Stimulated activated naive CD8-positive, alpha-beta T cell treated with anti-CD3 and anti-CD28 coated beads, Interleukin-15, amount 100 ng/mL, for 72 hours (primary cell): ENCODE measurements at regions not wholly inside any gene's neighbourhood (a gene's known extent, or its start where the extent isn't known, plus 50 kb on each side); places are given as distances from the start of the nearest gene placed in this dataset.

ENCODE experiments used
- ATAC-seq: fragments of 150-1000 bp; cut with Tn5 transposase; 2 replicates; pipeline ENCODE4 v1.10.0; 2021; ENCODE audit warnings: mild to moderate bottlenecking, moderate library complexity
- DNase-seq, 2 donors: peaks; one replicate each; pipeline ENCODE4 v3.0.0; 2021 to 2022
- H3K27ac Mint-ChIP-seq, 2 donors: one replicate each; pipeline ENCODE4 v1.8.0; 2022; ENCODE audit warnings: mild to moderate bottlenecking in 2 of 2, mixed read lengths in 2 of 2, moderate library complexity in 2 of 2
- H3K27me3 Mint-ChIP-seq: one replicate; pipeline ENCODE4 v1.8.0; 2022; ENCODE audit warnings: mixed read lengths
- H3K4me1 Mint-ChIP-seq: one replicate; pipeline ENCODE4 v1.8.0; 2022; ENCODE audit warnings: mild to moderate bottlenecking, mixed read lengths
- H3K4me3 Mint-ChIP-seq, 2 donors: one replicate each; pipeline ENCODE4 v1.8.0; 2022; ENCODE audit warnings: mild to moderate bottlenecking in 2 of 2, mixed read lengths in 2 of 2, moderate library complexity in 1 of 2
- H3K9me3 Mint-ChIP-seq, 2 donors: one replicate each; pipeline ENCODE4 v1.8.0; 2022; ENCODE audit warnings: mixed read lengths in 2 of 2

- Mint-ChIP-seq H3K27me3 (no peaks in the 10 kb centered on the region), H3K4me1 (no peaks in the 10 kb centered on the region), H3K4me3 (no peak overlapping the region), H3K9me3 (no peaks in the 10 kb centered on the region), H3K27ac (no peak overlapping the region)
- DNase-seq = no peak
- no peak for ATAC-seq
Measured at GRCh38 chr7:3210531-3210930, 90.5 kb upstream of the SDK1 start.

DNA sequence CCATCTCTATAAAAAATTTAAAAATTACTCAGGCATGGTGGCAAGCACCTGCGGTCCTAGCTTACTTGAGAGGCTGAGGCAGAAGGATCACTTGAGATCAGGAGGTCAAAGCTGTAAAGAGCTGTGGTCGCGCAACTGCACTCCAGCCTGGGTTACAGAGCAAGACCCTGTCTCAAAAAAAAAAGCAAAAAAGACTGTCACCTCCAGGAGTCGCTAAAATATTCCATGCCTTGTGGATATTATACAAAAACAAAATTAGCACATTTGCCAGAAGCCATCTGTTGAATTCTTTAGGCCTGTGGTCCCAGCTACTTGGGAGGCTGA, 87.0 kb upstream of the SDK1 start:
- Mint-ChIP-seq H3K27ac (no peak overlapping the region), H3K4me3 (no peak overlapping the region), H3K4me1 (peaks cover 9% of the 10 kb centered on the region), H3K27me3 (peaks cover 19% of the 10 kb centered on the region), H3K9me3 (no peaks in the 10 kb centered on the region)
- ATAC-seq (no peak), DNase-seq (no peak)

DNA sequence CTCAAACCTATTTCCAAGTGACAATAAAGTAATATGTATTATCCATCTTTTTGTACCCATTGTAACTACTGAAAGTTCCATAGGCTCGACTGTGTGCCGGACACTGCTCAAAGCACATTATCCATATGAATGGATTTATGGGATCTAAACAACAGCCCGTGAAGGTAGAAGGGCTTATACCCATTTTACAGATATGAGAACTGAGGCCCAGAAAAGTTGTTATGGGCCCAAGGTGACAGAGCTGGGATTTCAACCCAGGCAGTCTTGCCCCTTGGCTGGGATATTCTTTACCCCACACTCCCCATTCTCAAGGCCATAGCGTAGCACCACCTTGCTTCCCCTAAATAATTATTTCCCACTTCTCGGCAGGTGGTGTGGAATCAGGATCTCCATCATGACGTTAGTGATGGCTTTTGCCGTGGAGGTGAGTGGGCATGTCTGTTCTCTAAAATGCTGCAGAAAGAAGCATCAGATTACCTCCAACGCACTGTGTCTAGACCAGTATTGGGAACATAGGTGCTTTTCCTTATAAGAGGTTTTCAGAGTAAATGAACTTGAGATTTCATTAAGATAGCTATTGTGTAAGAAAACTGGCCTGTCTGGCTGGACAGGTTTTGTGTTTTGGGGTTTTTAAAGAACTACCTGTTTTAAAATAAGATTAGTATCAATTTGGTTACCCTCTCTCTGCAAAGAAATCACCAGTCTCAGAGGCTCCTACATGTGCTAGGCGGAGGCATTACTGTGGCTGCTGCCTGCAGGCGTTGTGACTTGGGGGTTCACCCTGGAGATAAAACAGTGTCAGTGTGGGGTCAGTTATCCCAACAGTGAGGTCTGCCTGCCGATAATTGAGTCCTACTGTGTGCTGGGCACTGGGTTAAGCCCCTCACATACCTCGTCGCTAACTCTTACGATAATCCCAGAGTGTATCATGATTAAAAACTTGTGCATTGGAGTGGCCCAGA, 85.1 kb upstream of the SDK1 start:
- peaks cover 10% of the 10 kb centered on the region for H3K4me1 Mint-ChIP-seq
- no peak for DNase-seq
- no peaks in the 10 kb centered on the region for H3K9me3 Mint-ChIP-seq
- ATAC-seq = no peak
- peaks cover 23% of the 10 kb centered on the region for H3K27me3 Mint-ChIP-seq
- H3K27ac Mint-ChIP-seq = no peak overlapping the region
- H3K4me3 Mint-ChIP-seq = no peak overlapping the region

- no peak overlapping the region for H3K27ac Mint-ChIP-seq
- ATAC-seq = no peak
- H3K4me1 Mint-ChIP-seq = peaks cover 10% of the 10 kb centered on the region
- no peaks in the 10 kb centered on the region for H3K9me3 Mint-ChIP-seq
- H3K27me3 Mint-ChIP-seq = peaks cover 23% of the 10 kb centered on the region
- H3K4me3 Mint-ChIP-seq = no peak overlapping the region
- DNase-seq = no peak
Measured at GRCh38 chr7:3217166-3217565, 83.9 kb upstream of the SDK1 start.

DNA sequence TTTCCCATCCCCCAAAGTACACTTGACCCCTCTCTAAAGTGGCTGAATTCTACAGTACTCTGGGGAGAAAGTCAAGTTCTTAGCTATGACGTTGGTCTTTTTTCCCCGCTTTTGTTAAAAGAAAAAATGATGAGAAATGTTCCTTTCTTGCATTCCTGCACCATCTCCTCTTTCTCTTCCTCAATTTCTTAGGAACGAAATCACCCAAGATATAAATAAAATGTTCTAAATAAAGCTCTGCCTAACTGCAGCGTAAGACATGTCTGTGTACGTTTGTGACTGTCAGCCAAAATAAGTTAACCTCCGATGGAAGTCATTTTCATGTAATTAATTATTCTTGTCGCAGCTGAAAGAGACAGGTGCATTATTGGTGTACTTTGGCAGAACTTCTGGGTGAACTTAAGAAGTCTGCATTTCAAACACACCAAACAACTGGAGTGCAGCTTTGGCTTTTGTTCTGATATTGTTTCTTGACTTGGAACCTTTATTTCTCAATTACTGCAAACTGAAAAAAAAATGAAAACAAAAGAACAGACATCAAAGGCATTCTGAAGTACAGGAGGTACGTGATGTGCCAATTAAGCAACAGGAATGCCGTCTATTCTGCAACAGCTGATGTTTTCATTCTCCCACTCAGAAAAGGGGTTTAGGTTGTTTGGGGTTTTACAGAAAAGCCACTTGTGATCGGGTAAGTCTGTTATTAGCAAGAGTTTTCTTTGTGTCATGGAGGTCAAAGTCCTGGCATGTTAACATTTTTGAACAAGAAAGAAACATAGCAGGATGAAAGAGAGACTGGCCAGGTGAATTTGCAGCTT, 82.4 kb upstream of the SDK1 start:
- no peak for ATAC-seq
- H3K9me3 Mint-ChIP-seq = no peaks in the 10 kb centered on the region
- no peak for DNase-seq
- H3K27ac Mint-ChIP-seq = no peak overlapping the region
- peaks cover 23% of the 10 kb centered on the region for H3K27me3 Mint-ChIP-seq
- peak overlapping the region in 1 of 2 donors; percentile 25 for H3K4me3 Mint-ChIP-seq
- peaks cover 10% of the 10 kb centered on the region for H3K4me1 Mint-ChIP-seq

- H3K27ac Mint-ChIP-seq = no peak overlapping the region
- no peak overlapping the region for H3K4me3 Mint-ChIP-seq
- H3K4me1 Mint-ChIP-seq = peaks cover 7% of the 10 kb centered on the region
- no peak for DNase-seq
- no peak for ATAC-seq
- H3K9me3 Mint-ChIP-seq = peaks cover 3 to 10% of the 10 kb centered on the region in 2 donors
- peaks cover 6% of the 10 kb centered on the region for H3K27me3 Mint-ChIP-seq
Measured at GRCh38 chr7:3229904-3230470, 71.1 kb upstream of the SDK1 start.

DNA sequence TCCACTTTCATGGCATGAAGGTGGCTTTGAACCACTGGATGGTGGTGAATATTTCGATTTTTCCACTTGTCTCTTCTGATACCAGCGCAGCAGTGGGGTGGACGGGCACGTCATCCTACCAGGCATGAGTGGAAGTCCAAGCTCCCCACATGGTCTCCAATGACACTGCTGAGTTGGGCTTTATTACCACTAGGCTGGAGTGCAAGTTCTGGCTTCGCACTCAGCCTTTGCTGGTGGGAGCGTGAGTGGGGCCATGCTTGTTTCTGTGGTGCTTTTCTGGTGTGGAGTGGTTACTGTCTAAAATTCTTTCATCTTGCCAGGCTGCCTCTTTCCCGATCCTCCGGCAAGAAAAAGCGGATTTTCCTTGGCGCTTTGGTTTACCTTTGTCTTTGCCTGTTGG, 70.1 kb upstream of the SDK1 start:
- no peak overlapping the region for H3K27ac Mint-ChIP-seq
- no peak overlapping the region for H3K4me3 Mint-ChIP-seq

GRCh38 chr7:3232228-3232627, 68.8 kb upstream of the SDK1 start:
- no peak overlapping the region for H3K27ac Mint-ChIP-seq
- no peak for ATAC-seq
- no peaks in the 10 kb centered on the region for H3K27me3 Mint-ChIP-seq
- H3K4me1 Mint-ChIP-seq = peaks cover 7% of the 10 kb centered on the region
- DNase-seq = no peak
- H3K4me3 Mint-ChIP-seq = no peak overlapping the region
- peaks cover 24 to 25% of the 10 kb centered on the region in 2 donors for H3K9me3 Mint-ChIP-seq

More for the DNA sequence above, 70.1 kb upstream of the SDK1 start:
- Mint-ChIP-seq H3K4me1 (peaks cover 7% of the 10 kb centered on the region), H3K27me3 (peaks cover 4% of the 10 kb centered on the region), H3K9me3 (peaks cover 12 to 18% of the 10 kb centered on the region in 2 donors)
- DNase-seq (no peak), ATAC-seq (no peak)

DNA sequence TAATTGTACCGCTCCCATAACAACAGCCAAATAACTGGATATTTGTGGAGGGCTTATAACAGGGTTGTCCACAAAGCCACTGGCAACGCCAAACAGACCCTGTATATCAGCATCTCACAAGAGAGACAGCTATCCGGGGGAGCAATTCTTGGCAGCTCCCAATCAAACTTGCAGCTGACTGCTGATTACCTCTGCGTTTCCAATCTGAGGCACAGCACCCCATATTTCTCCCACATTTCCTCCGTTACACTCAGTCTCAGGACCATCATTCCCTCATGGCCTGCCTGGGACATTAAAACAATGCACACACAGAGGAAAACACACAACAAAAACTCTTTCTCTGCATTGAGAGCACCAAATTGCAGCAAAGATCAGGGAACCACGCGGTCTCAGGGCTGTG, 67.8 kb upstream of the SDK1 start:
- H3K9me3 Mint-ChIP-seq = peaks cover 25 to 30% of the 10 kb centered on the region in 2 donors
- no peak overlapping the region for H3K4me3 Mint-ChIP-seq
- no peaks in the 10 kb centered on the region for H3K27me3 Mint-ChIP-seq
- peaks cover 4% of the 10 kb centered on the region for H3K4me1 Mint-ChIP-seq
- ATAC-seq (no peak), DNase-seq (no peak)
- no peak overlapping the region for H3K27ac Mint-ChIP-seq

GRCh38 chr7:3234051-3234450, 67.0 kb upstream of the SDK1 start:
- no peak for ATAC-seq
- H3K4me1 Mint-ChIP-seq = peaks cover 4% of the 10 kb centered on the region
- no peaks in the 10 kb centered on the region for H3K27me3 Mint-ChIP-seq
- H3K9me3 Mint-ChIP-seq = peaks cover 25 to 29% of the 10 kb centered on the region in 2 donors
- H3K27ac Mint-ChIP-seq = no peak overlapping the region
- H3K4me3 Mint-ChIP-seq = no peak overlapping the region
- DNase-seq = no peak

DNA sequence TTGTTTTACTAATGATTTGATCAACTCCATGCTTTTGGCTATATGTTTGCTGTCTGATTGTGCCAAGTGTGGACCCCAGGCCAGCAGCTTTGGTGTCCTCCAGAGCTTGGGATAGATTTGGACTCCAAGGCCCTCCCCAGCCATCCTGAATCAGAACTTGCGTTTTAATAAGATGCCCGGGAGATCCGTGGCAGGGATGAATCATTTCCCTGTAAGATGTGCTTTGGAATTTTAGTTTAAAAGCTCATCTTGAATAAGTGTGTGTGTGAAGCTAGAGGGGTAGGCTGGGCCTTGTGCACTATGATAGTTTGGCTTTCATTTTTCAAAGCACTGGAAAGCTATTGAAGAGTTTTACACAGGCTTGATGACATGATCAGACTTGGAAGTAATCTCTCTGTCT, 66.2 kb upstream of the SDK1 start:
- Mint-ChIP-seq H3K9me3 (peaks cover 24 to 25% of the 10 kb centered on the region in 2 donors), H3K27ac (no peak overlapping the region), H3K27me3 (no peaks in the 10 kb centered on the region), H3K4me1 (peaks cover 4% of the 10 kb centered on the region), H3K4me3 (no peak overlapping the region)
- DNase-seq (no peak), ATAC-seq (no peak)

DNA sequence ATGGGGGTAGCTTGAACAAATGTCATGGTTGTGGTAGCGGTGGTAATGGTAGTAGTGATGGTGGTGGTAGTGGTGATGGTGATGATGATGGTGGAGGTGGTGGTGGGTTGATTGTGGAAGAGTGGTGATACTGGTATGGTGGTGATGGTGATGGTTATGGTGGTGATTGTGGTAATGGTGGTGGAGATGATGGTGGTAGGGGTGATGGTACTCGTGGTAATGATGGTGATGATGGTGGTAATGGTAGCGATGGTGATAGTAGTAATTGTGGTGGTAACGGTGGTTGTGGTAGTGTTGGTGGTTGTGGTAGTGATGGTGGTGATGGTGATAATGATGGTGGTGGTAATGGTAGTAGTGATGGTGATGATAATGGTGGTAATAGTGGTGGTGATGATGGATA, 65.7 kb upstream of the SDK1 start:
- ATAC-seq (no peak), DNase-seq (no peak)
- Mint-ChIP-seq H3K27me3 (no peaks in the 10 kb centered on the region), H3K9me3 (peaks cover 22 to 25% of the 10 kb centered on the region in 2 donors), H3K4me3 (no peak overlapping the region), H3K4me1 (peaks cover 4% of the 10 kb centered on the region), H3K27ac (no peak overlapping the region)

DNA sequence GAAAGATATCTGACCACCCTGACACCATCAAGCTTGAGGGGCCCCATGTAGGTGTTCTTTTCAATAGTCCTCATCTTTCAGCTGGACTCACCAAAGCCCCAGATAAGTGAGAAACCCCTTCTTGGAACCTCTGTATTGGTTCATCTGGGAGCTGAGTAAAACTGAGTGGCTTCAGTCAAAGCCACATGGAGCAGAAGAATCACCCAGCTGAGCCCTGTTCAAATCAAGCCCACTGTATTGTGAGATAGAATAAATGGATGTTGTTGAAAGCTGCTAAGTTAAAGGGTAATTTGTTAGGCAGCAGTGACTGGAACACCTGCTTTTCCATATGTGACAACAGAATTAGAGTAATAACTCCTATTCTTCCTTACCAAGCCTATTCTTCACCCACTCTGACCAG, 64.8 kb upstream of the SDK1 start:
- ATAC-seq (no peak), DNase-seq (no peak)
- Mint-ChIP-seq H3K9me3 (peaks cover 22 to 25% of the 10 kb centered on the region in 2 donors), H3K27ac (no peak overlapping the region), H3K4me3 (no peak overlapping the region), H3K27me3 (no peaks in the 10 kb centered on the region), H3K4me1 (peaks cover 4% of the 10 kb centered on the region)

DNA sequence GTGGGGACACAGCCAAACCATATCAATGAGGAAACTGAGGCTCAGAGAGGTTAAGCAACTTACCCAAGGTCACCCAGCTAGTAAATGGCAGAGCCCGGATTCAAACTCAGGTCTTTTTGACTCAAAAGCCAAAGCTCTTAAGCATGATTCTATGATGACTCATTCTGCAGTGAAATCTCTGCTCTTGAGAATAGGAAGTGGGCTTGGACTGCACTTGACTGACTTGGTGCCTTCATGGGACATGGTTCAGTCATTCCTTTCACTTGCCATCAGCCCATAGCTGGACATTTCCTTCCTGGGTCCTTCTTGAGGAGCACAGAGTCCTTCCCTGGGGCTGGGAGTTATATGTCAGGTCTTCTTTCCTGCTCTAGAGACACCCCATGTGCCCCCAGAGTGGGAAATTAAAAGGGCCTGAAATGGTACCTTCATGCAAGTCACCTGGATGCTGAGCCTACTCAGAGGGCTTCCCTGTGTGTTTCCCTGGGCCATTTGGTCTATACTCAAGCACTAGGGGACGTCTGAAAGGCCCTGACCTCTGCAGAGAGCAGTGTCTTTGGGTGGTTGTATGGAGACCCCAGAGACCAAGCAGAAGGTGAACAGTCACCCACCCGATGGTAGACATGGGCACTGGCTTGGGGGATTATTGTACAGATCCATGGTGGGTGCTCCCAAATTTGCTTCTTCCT, 62.4 kb upstream of the SDK1 start:
- peaks cover 4% of the 10 kb centered on the region for H3K4me1 Mint-ChIP-seq
- H3K27me3 Mint-ChIP-seq = no peaks in the 10 kb centered on the region
- no peak overlapping the region for H3K27ac Mint-ChIP-seq
- no peak for ATAC-seq
- peaks cover 22 to 25% of the 10 kb centered on the region in 2 donors for H3K9me3 Mint-ChIP-seq
- DNase-seq = no peak
- H3K4me3 Mint-ChIP-seq = no peak overlapping the region

DNA sequence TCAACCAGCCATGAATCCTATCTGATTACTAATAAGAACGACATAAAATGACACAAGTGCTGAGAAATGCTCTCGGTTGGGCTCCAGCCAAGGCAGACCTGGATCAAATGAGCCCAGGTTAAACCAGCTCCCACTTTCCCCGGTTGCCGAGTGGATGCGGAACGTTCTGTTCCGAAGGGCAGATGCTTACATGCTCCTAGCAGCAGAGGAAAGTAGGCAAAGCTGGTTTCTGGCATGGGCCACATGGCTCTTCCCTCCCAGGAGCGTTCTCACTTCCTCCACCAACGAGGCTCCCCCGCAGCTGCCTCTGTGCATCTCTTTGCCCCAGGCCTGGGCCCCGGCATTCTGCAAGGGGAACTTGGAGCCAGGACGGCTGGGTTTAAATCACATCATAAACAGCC, 61.8 kb upstream of the SDK1 start:
- Mint-ChIP-seq H3K27me3 (no peaks in the 10 kb centered on the region), H3K4me3 (no peak overlapping the region), H3K9me3 (peaks cover 22 to 25% of the 10 kb centered on the region in 2 donors), H3K27ac (no peak overlapping the region), H3K4me1 (peaks cover 4% of the 10 kb centered on the region)
- DNase-seq = no peak
- ATAC-seq = no peak
